ENCODE measurements at regions not wholly inside any gene's neighbourhood (a gene's known extent, or its start where the extent isn't known, plus 50 kb on each side); places are given as distances from the start of the nearest gene placed in this dataset.
"Not testable (repeated sequence)": the region's sequence is repeated elsewhere in the genome, so short reads cannot be mapped to it uniquely, and the experiment has no call there.

DNA sequence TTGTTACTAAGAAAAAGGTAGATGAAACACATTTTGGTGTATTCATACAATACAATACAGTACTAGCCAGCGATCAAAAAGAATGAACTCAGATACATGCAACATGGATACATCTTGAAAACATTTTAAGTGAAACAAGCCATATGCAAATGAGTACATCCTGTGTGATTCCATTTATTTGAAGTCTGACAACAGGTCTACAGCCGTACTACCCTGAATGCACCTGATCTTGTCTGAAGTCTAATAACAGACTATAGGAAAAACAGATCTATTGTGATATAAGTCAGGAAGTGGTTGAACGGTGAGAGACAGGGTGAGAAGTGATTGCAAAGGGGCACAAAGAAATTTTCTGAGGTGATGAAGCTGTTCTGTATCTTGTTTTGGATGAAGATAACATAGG lies 146.9 kb downstream of the NBPF8 start:
- H3K36me3 Mint-ChIP-seq (ENCODE audit: low read depth); intact Hi-C loops (cut with micrococcal nuclease); H3K4me1 Mint-ChIP-seq (ENCODE audit: low read depth); DNase-seq (ENCODE audit: low spot score); H3K9me3 Mint-ChIP-seq; H3K27me3 Mint-ChIP-seq (ENCODE audit: insufficient read depth); H3K27ac Mint-ChIP-seq; H3K4me3 Mint-ChIP-seq: not testable (repeated sequence)

DNA sequence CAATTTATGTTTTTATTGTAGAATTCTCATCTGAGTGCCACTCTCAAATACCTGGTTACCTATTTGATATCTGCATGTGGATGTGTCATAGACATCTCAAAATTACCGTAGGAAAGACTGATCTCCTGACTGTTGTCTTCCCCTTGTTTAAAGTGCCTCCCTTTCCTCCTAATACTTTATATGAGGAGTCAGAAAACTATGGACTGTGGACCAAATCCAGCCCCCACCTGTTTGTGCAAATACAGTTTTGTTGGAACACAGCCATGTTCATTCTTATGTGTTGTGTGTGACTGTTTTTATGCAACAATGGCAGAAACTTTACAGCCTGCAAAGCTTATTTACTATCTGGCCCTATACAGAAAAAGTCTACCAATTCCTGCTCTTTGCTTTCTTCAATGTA lies 150.6 kb downstream of the NBPF8 start:
- H3K9me3 Mint-ChIP-seq; H3K36me3 Mint-ChIP-seq (ENCODE audit: low read depth); H3K27ac Mint-ChIP-seq; intact Hi-C loops (cut with micrococcal nuclease); H3K27me3 Mint-ChIP-seq (ENCODE audit: insufficient read depth); DNase-seq (ENCODE audit: low spot score); H3K4me1 Mint-ChIP-seq (ENCODE audit: low read depth); H3K4me3 Mint-ChIP-seq: not testable (repeated sequence)

DNA sequence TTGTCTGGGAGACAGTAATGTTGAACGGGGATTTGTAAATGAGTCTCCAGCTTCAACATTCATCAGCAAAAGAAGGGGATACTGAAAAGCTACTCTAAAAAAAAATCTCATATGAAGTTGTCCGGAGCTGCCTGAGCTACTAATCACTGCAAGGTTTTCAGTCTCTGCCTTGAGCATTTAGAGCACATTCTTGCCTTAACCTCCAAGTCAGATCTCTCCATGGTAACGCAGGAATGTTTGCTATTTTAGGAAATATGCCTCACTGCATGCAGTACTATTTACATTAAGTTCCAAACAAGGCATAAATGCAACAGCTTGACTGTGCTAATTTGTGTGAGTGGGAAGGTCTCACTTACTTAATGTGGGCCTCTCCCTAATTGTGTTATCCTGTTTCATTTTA lies 152.8 kb downstream of the NBPF8 start:
- H3K4me1 Mint-ChIP-seq (ENCODE audit: low read depth); H3K36me3 Mint-ChIP-seq (ENCODE audit: low read depth); H3K27ac Mint-ChIP-seq; H3K27me3 Mint-ChIP-seq (ENCODE audit: insufficient read depth); DNase-seq (ENCODE audit: low spot score); H3K9me3 Mint-ChIP-seq; intact Hi-C loops (cut with micrococcal nuclease); H3K4me3 Mint-ChIP-seq: not testable (repeated sequence)

DNA sequence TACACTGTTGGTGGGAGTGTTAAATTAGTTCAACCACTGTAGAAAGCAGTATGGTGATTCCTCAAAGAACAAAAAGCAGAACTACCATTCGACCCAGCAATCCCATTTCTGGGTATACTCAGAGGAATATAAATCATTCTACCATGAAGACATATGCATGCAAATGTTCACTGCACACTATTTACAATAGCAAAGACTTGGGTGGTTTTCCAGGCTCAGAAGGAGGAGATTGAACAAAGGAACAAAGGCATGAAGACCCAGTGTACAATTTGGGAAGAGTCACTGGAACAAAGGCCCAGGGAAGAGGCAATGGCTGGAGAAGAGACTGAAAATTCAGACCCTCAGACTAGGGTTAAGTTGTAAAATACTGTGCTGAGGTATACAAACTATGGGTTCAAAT lies 148.5 kb upstream of the NBPF26 start:
- H3K4me3 Mint-ChIP-seq; H3K27me3 Mint-ChIP-seq (ENCODE audit: insufficient read depth); H3K4me1 Mint-ChIP-seq (ENCODE audit: low read depth); intact Hi-C loops (cut with micrococcal nuclease); H3K36me3 Mint-ChIP-seq (ENCODE audit: low read depth); H3K9me3 Mint-ChIP-seq; DNase-seq (ENCODE audit: low spot score); H3K27ac Mint-ChIP-seq: not testable (repeated sequence)

DNA sequence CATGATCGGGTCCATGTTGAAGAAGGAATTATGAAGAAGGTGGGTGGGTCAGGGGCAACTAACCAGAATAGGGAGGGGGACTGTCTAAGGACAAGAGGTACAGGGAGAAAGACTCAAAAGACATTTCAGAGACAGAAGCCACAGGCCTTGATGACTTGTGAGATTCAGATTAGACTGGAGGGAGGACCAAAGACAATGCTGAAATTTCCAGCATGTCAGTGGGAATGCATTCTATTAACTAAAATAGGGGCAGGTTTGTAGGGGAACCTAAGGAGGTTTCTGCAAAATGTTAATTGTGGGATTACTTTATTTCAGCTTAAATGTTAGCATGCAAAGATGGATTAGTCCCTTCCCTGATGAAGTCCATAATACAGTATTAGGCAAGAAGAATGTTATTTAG lies 141.6 kb upstream of the NBPF26 start:
- H3K36me3 Mint-ChIP-seq (ENCODE audit: low read depth); H3K27me3 Mint-ChIP-seq (ENCODE audit: insufficient read depth); intact Hi-C loops (cut with micrococcal nuclease); DNase-seq (ENCODE audit: low spot score); H3K4me1 Mint-ChIP-seq (ENCODE audit: low read depth); H3K27ac Mint-ChIP-seq; H3K4me3 Mint-ChIP-seq; H3K9me3 Mint-ChIP-seq: not testable (repeated sequence)

DNA sequence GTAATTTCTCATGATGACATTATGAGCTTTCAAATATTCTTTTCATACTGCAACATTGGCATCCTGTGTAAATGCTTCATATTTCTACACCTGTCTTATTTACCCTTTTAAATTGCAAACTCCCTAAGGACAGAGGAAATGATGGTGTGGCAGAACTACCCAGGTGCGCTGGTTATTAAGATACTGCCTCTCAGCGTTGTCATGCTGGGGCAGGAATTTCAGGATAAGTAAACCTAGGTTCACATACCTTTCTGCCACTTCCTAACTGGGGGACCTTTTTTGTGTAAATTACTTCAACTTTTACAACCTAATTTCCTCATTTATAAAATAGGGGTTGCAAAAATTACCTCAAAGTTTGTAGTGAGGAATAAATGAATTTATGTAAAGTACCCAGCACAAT lies 137.7 kb upstream of the NBPF26 start:
- intact Hi-C loops (cut with micrococcal nuclease); H3K27ac Mint-ChIP-seq; DNase-seq (ENCODE audit: low spot score); H3K36me3 Mint-ChIP-seq (ENCODE audit: low read depth); H3K27me3 Mint-ChIP-seq (ENCODE audit: insufficient read depth); H3K9me3 Mint-ChIP-seq; H3K4me1 Mint-ChIP-seq (ENCODE audit: low read depth); H3K4me3 Mint-ChIP-seq: not testable (repeated sequence)

DNA sequence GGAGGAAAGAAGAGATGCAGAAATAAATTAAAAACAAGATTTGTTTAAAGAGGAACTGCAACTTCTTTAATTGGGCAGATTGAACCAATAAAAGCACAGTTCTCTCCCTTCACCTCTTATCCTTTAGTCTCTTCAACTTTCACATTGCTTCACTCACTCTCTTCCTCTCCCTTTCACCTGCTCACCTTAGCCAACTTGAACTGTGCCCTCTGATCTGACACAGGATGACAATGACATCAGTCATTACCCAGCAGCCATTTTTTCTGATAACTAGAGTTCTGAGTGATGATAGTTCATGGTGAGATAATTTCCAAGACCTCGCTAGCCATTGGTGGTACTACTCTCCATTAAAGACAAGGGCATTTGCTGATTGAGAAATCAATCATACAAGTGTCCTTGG lies 134.9 kb upstream of the NBPF26 start:
- H3K9me3 Mint-ChIP-seq; H3K27me3 Mint-ChIP-seq (ENCODE audit: insufficient read depth); H3K36me3 Mint-ChIP-seq (ENCODE audit: low read depth); H3K27ac Mint-ChIP-seq; H3K4me1 Mint-ChIP-seq (ENCODE audit: low read depth); H3K4me3 Mint-ChIP-seq; DNase-seq (ENCODE audit: low spot score); intact Hi-C loops (cut with micrococcal nuclease): not testable (repeated sequence)

DNA sequence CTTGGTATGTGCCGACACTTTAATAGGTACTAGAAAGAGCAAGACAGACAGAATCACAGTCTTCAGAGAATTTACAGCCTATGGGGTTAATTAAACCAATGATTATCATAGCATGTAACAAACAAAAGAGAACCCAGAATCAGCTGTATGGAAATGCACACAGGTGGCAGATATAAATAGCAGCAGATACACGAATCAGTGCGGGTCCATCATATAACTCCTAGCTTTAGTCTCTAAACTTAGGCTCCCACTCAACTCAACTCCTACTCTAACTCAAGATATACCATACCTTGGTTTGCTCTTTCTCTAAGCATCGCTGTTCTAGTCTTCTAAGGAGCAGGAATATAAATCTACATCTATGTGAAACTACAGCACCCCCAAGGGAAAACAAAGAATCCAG lies 132.0 kb upstream of the NBPF26 start:
- DNase-seq (ENCODE audit: low spot score) = not testable (repeated sequence)

DNA sequence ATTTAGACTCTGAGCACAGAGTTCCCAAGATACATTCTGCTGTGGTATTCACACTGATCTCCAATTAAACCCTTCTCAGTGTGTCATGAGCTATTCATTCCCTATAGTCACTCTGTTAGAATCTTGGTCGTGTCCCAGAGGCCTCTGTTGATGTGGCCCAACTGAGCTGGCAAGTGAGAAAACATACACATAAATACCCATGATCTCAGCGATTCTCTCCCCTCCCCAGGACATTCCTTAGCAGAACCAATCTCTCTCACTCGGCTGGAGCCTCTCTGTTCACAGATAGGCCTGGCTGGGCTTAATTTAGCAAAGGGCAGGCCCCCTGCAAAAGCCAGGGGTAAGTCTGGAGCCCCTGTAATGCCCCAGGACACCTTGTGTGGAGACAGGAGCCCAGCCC lies 130.8 kb upstream of the NBPF26 start:
- intact Hi-C loops (cut with micrococcal nuclease); H3K4me1 Mint-ChIP-seq (ENCODE audit: low read depth); H3K27ac Mint-ChIP-seq; H3K9me3 Mint-ChIP-seq; H3K36me3 Mint-ChIP-seq (ENCODE audit: low read depth); DNase-seq (ENCODE audit: low spot score); H3K27me3 Mint-ChIP-seq (ENCODE audit: insufficient read depth); H3K4me3 Mint-ChIP-seq: not testable (repeated sequence)

More for the DNA sequence above, 132.0 kb upstream of the NBPF26 start:
- H3K27me3 Mint-ChIP-seq (ENCODE audit: insufficient read depth); H3K27ac Mint-ChIP-seq; H3K36me3 Mint-ChIP-seq (ENCODE audit: low read depth); intact Hi-C loops (cut with micrococcal nuclease); H3K4me3 Mint-ChIP-seq; H3K9me3 Mint-ChIP-seq; H3K4me1 Mint-ChIP-seq (ENCODE audit: low read depth): not testable (repeated sequence)

DNA sequence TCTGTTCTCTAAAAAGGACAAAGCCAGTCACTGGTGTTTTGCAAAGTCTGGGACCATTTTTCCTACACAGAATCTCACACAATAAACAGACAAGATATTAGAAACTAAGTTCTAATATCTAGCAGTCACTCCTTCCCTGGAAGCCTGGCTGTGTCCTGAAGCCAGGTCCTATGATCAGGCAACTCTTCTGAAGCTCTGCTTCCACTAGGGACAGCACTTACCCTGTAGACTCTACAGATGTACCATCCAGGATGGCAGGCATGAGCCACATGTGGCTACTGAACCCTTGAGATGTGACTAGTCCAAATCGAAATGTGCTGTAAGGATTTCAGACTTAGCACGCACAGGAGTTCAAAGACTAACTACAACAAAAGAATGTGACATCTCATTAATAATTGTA lies 130.1 kb upstream of the NBPF26 start:
- H3K27ac Mint-ChIP-seq; intact Hi-C loops (cut with micrococcal nuclease); DNase-seq (ENCODE audit: low spot score); H3K4me1 Mint-ChIP-seq (ENCODE audit: low read depth); H3K9me3 Mint-ChIP-seq; H3K4me3 Mint-ChIP-seq; H3K27me3 Mint-ChIP-seq (ENCODE audit: insufficient read depth); H3K36me3 Mint-ChIP-seq (ENCODE audit: low read depth): not testable (repeated sequence)

DNA sequence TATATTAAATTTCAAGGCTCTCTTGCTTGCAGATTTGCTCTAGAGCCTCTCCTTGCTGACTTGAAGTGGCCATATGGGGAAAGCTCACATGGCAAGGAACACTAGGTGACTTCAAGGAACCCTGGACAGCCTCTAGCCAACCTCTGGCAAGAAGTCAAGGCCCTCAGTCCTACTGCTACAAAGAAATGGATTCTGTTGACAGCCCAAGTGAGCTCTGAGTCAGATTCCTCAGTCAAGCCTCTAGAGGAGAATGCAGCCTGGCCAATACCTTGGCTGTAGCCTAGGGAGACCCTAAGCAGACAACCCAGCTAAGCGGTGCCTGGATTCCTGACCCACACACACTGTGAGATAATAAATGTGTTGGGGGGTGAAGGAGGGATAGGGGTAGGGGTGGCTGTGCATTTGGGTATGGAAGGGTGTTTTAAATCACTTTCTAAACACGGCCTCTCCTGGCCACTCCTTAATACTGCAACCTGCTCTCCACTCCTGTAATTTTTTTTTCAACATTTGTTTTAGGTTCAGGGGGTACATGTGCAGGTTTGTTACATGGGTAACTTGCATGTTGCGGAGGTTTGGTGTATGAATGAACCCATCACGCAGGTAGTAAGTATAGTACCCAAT lies 125.3 kb upstream of the NBPF26 start:
- H3K9me3 Mint-ChIP-seq; H3K27ac Mint-ChIP-seq; H3K27me3 Mint-ChIP-seq (ENCODE audit: insufficient read depth); DNase-seq (ENCODE audit: low spot score); H3K36me3 Mint-ChIP-seq (ENCODE audit: low read depth); intact Hi-C loops (cut with micrococcal nuclease); H3K4me1 Mint-ChIP-seq (ENCODE audit: low read depth); H3K4me3 Mint-ChIP-seq: not testable (repeated sequence)

DNA sequence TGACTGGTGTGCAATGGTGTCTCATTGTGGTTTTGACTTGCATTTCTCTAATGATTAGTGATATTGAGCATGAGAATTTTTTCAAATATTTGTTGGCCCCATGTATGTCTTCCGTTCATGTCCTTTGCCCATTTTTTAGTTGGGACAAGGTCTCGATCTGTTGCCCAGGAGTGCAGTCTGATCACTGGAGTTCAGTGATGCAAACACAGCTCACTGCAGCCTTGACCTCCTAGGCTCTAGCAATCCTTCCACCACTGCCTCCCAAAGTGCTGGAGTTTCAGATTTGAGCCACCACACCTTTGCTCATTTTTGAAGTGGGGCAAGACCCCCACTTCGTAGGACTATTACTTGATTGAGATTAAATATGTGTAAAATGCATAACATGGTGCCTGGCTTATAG lies 124.2 kb upstream of the NBPF26 start:
- H3K9me3 Mint-ChIP-seq; H3K4me1 Mint-ChIP-seq (ENCODE audit: low read depth); DNase-seq (ENCODE audit: low spot score); H3K36me3 Mint-ChIP-seq (ENCODE audit: low read depth); H3K27me3 Mint-ChIP-seq (ENCODE audit: insufficient read depth); H3K27ac Mint-ChIP-seq; intact Hi-C loops (cut with micrococcal nuclease); H3K4me3 Mint-ChIP-seq: not testable (repeated sequence)

DNA sequence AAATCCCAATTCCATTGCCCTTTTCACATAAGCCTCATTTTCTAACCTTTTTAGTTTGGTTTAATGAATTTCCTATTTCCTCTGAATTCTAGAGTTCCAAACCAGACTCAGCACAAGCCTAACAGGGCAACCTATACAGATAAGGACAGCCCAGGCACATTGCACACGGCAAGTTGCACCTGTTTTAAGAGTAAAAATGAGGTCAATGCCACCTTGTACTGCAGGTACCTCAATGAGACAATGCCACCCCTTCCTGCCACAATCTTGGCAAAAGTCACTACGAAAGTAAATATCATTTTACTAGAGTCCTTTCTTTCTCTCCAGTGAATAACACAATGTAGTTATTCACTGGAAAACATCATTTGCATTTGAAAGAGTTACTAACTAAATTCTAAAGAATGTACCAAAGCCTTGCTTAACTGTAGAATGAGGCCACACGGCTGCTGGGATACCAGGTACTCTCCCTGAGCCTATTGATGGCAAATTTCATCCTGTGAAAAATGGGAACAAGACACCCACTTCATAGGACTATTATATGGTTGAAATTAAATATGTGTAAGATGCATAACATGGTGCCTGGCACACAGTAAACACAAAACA lies 123.2 kb upstream of the NBPF26 start:
- H3K36me3 Mint-ChIP-seq (ENCODE audit: low read depth); H3K27ac Mint-ChIP-seq; H3K4me3 Mint-ChIP-seq; H3K27me3 Mint-ChIP-seq (ENCODE audit: insufficient read depth); H3K9me3 Mint-ChIP-seq; DNase-seq (ENCODE audit: low spot score); H3K4me1 Mint-ChIP-seq (ENCODE audit: low read depth); intact Hi-C loops (cut with micrococcal nuclease): not testable (repeated sequence)

DNA sequence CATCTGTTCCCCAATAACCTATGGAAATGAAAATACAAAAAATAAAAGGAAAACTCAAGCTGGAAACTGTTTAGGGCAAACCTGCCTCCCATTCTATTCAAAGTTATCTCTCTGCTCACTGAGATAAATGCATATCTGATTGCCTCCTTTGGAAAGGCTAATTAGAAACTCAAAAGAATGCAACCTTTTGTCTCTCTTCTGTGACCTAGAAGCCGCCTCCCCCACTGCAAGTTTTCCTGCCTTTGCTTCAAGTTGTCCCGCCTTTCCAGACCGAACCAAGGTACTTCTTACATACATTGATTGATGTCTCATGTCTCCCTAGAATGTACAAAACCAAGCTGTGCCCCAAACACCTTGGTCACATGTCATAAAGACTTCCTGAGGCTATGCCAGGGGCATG lies 115.9 kb upstream of the NBPF26 start:
- DNase-seq (ENCODE audit: low spot score); H3K4me3 Mint-ChIP-seq; H3K9me3 Mint-ChIP-seq; H3K36me3 Mint-ChIP-seq (ENCODE audit: low read depth); H3K27ac Mint-ChIP-seq; H3K27me3 Mint-ChIP-seq (ENCODE audit: insufficient read depth); H3K4me1 Mint-ChIP-seq (ENCODE audit: low read depth); intact Hi-C loops (cut with micrococcal nuclease): not testable (repeated sequence)
